WI38 (cell line): ENCODE measurements at regions not wholly inside any gene's neighbourhood (a gene's known extent, or its start where the extent isn't known, plus 50 kb on each side); places are given as distances from the start of the nearest gene placed in this dataset.
A peak's percentile ranks its signal among the peaks of the same experiment; 100 is the strongest.

Experiments used
- H3K4me3 ChIP-seq: 2 replicates; pipeline ENCODE4 v1.5.1; 2011; ENCODE audit warnings: low read depth, mild to moderate bottlenecking, control low read depth, low read length
- TF ChIP-seq, protein P1 (sequence below): IDR thresholded peaks from 2 replicates; pipeline ENCODE4 v1.5.1; 2012; ENCODE audit warnings: low read depth, mild to moderate bottlenecking, control low read depth, low read length

DNA sequence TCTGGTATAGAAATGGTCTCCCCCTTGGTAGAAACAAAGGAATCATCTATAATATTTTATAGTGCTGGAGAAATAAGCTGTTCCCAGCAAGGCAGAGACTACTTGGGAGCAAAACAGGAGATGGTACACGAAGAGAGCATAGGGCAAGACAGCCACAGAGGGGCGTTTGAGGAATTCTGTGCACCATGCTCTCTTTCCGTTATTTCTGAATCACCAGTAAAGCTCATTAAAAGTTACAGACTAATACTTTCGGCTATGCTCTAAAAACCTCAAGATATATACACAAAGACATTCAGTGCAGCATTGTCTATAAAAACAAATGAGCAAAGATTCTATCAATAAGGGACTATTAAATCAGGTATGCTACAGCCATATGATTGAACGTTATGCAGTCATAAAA, 68.5 kb upstream of the FHIP2A start:
- TF ChIP-seq, protein P1, sequence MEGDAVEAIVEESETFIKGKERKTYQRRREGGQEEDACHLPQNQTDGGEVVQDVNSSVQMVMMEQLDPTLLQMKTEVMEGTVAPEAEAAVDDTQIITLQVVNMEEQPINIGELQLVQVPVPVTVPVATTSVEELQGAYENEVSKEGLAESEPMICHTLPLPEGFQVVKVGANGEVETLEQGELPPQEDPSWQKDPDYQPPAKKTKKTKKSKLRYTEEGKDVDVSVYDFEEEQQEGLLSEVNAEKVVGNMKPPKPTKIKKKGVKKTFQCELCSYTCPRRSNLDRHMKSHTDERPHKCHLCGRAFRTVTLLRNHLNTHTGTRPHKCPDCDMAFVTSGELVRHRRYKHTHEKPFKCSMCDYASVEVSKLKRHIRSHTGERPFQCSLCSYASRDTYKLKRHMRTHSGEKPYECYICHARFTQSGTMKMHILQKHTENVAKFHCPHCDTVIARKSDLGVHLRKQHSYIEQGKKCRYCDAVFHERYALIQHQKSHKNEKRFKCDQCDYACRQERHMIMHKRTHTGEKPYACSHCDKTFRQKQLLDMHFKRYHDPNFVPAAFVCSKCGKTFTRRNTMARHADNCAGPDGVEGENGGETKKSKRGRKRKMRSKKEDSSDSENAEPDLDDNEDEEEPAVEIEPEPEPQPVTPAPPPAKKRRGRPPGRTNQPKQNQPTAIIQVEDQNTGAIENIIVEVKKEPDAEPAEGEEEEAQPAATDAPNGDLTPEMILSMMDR, result peak; percentile 32; the same call in 1 of the 2 replicates
- no peak overlapping the region for H3K4me3 ChIP-seq

DNA sequence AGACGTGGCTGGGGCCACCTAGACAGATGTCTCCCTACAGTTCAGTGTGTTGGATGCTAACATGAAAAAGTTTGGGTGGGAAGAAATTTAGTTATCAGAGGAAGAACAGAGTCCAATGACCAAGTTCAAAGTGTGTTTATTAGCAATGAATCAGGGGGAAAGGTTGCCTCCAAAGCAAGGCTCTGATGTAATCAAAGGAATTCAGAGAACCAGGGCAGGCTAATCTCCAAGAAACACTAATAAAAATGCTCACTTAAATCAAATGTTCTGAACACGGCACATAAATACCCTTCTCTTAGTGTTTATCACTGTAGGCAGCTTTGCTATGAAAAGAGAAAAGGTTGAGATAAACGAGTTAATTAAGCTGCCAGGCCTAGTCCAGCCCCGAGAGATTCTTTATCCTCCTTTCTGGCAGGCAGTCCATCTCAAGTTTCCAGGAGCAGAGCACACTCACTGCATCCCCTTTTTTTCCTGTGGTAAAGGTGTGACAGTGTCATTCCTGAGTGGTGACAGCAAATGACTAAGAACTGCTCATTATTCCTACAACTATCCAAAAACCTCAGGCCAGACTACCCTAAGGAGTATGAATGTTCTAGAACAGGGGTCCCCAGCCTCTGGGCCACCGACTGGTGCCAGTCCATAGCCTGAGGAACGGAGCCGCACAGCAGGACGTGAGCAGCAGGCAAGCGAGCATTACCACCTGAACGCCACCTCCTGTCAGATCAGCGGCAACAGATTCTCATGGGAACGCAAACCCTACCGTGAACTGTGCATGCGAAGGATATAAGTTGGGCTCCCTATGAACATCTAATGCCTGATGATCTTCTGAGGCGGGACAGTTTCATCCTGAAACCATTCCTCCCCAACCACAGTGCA, 66.9 kb upstream of the FHIP2A start:
- TF ChIP-seq, protein P1, result no peak
- H3K4me3 ChIP-seq, result no peak overlapping the region

DNA sequence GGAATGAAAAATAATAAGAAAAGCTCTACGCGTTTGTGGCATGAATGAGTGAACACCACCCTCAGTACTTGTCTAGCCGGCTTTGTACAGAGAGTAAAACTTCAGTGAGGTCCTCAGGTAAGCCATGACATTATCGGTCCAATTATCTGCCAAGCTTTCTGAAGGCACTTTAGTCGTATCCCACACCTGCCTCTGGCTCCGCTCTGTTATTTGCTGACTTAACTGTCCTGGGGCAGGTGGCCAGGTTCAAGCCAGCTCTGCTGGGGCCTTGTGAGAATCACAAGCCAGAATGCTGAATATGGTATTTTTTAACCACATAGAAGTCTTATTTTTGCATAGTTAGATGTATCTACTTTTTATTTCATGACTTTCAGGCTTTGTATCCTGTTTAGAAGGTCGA, 66.0 kb upstream of the FHIP2A start:
- H3K4me3 ChIP-seq, result no peak overlapping the region
- TF ChIP-seq, protein P1, result no peak

DNA sequence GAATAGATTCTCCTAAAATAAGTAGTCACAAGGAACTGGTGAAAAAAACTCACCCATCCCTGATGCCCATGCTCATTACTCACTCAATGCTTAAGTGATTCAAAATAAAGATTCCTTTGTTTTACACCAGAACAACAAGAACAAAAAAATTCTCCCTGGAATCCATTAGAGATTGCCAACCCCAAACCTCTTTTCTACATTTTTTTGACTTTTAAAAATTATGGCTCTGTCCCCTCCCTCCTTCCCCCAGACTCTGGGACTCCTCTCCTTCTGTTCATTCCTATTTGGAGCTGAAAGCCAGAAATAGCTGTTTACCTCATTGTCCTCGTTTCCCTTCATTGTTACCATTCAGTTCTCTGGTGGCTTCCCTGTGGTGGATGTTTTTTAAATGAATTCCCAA, 63.2 kb upstream of the FHIP2A start:
- H3K4me3 ChIP-seq, result no peak overlapping the region
- TF ChIP-seq, protein P1, result no peak

DNA sequence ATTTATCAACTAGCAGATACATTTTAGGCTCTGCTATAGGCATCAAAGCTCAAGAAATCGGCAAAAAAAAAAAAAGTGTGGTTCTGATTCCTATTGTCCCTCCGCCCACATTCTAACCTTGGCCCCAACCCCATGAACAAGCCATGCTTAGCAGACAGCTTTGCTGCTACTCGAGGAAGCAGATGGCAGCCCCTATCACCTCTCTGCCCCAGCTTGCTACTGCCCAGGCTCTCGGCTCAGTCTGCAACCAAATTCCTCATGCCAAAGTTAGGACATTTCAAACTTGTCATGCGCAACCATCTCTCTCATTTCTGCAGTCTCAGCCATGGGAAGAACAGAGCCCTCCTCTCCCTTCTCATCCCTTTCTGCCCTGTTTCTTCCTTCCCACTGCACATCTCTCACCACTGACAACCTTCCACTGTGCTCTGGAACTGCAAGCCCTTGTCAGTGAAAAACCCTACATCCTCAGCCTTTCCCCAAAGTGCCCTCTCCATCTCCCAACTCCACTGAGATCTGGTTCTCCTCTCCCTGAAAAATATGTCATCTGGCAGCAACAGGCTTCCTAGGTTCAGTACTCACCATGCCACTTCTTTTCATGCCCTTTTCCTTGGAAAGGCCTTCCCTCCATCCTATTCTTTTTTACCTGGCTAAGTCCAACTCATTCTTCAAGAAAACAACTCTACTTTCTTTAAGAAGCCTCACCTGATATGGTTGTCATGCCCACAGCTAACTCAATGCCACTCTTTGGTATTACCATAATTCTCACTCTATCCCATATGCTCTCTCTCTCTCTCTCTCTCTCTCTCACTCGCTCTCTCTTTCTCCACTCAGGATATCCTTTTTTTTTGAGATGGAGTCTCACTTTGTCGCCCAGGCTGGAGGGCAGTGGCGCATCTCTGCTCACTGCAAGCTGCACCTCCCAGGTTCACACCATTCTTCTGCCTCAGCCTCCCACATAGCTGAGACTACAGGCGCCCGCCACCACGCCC, 60.1 kb upstream of the FHIP2A start:
- H3K4me3 ChIP-seq, result no peak overlapping the region
- TF ChIP-seq, protein P1, result no peak

DNA sequence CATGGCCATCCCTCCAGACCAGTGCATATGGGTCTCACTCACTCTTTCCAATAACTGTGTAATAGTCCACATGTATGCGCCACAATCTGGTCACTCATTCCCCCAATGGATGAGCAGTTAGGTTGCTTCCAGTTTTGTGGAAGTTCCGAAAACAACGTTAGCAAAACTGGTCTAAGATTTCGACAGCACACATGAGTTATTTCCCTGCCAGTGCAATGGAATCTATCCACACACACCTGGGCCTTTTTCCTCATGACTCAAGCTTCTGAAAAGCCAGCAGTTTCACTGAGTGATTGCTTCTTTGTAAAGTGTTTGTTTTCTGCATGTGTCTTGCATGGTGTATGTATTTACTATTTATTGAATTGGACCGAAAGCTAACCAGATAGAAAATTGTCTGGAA, 58.8 kb upstream of the FHIP2A start:
- TF ChIP-seq, protein P1, result no peak
- H3K4me3 ChIP-seq, result no peak overlapping the region

DNA sequence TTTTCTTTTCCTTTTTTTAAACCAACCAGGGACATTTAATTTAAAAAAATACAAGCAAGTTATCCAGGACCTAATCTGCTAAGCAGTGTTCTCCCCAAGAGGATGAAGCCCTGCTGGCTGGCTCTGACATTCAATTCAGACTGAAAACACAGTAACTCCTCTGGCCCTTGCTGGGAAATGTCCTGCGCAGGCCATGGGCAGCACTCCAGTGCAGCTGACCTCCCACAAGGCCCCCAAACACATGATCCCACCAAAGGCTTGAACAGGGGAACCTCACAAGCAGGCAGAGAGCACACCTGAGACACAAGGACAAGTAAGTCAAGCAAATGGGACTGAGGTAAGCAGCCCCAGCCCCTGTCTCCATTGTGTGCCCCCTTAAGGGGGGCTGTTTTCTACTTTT, 56.9 kb upstream of the FHIP2A start:
- TF ChIP-seq, protein P1, result no peak
- no peak overlapping the region for H3K4me3 ChIP-seq
